ENCODE measurements at regions not wholly inside any gene's neighbourhood (a gene's known extent, or its start where the extent isn't known, plus 50 kb on each side); places are given as distances from the start of the nearest gene placed in this dataset.

- Mint-ChIP-seq H3K27me3 (peaks cover 2% of the 10 kb centered on the region), H3K9me3 (peaks cover 10% of the 10 kb centered on the region), H3K36me3 (peaks cover 3% of the 10 kb centered on the region), H3K4me3 (no peak overlapping the region), H3K27ac (no peak overlapping the region), H3K4me1 (ENCODE audit: unreplicated experiment) (no peaks in the 10 kb centered on the region)
- TF ChIP-seq CTCF (conservative IDR thresholded peaks at IDR 0.05): no peak
- no peak for DNase-seq (ENCODE audit: extremely low spot score, unreplicated experiment)
Measured at GRCh38 chrX:99833821-99834220, 576.3 kb downstream of the PCDH19 start.

GRCh38 chrX:99820197-99820596, 589.9 kb downstream of the PCDH19 start:
- no peaks in the 10 kb centered on the region for H3K4me1 Mint-ChIP-seq (ENCODE audit: unreplicated experiment)

GRCh38 chrX:99800016-99800415, 610.1 kb downstream of the PCDH19 start:
- DNase-seq (ENCODE audit: extremely low spot score, unreplicated experiment): no peak
- Mint-ChIP-seq H3K4me3 (no peak overlapping the region), H3K27ac (no peak overlapping the region), H3K36me3 (peaks cover 3% of the 10 kb centered on the region), H3K4me1 (ENCODE audit: unreplicated experiment) (no peaks in the 10 kb centered on the region), H3K27me3 (no peaks in the 10 kb centered on the region), H3K9me3 (no peaks in the 10 kb centered on the region)
- no peak for TF ChIP-seq CTCF (conservative IDR thresholded peaks at IDR 0.05)

More at GRCh38 chrX:99820197-99820596, 589.9 kb downstream of the PCDH19 start:
- Mint-ChIP-seq H3K36me3 (no peaks in the 10 kb centered on the region), H3K27me3 (no peaks in the 10 kb centered on the region), H3K27ac (no peak overlapping the region), H3K9me3 (no peaks in the 10 kb centered on the region), H3K4me3 (no peak overlapping the region)
- DNase-seq (ENCODE audit: extremely low spot score, unreplicated experiment): no peak
- TF ChIP-seq CTCF (conservative IDR thresholded peaks at IDR 0.05): no peak

GRCh38 chrX:99798936-99799335, 611.1 kb downstream of the PCDH19 start:
- H3K4me1 Mint-ChIP-seq (ENCODE audit: unreplicated experiment): no peaks in the 10 kb centered on the region
- no peaks in the 10 kb centered on the region for H3K27me3 Mint-ChIP-seq
- no peak overlapping the region for H3K4me3 Mint-ChIP-seq
- H3K27ac Mint-ChIP-seq: no peak overlapping the region
- H3K9me3 Mint-ChIP-seq: no peaks in the 10 kb centered on the region
- TF ChIP-seq CTCF (conservative IDR thresholded peaks at IDR 0.05): no peak
- H3K36me3 Mint-ChIP-seq: peaks cover 3% of the 10 kb centered on the region
- DNase-seq (ENCODE audit: extremely low spot score, unreplicated experiment): no peak

GRCh38 chrX:99795495-99795894, 614.6 kb downstream of the PCDH19 start:
- DNase-seq (ENCODE audit: extremely low spot score, unreplicated experiment): no peak
- Mint-ChIP-seq H3K27me3 (no peaks in the 10 kb centered on the region), H3K4me3 (no peak overlapping the region), H3K4me1 (ENCODE audit: unreplicated experiment) (no peaks in the 10 kb centered on the region), H3K27ac (no peak overlapping the region), H3K9me3 (no peaks in the 10 kb centered on the region), H3K36me3 (peaks cover 3% of the 10 kb centered on the region)
- TF ChIP-seq CTCF (conservative IDR thresholded peaks at IDR 0.05): peak; percentile 47

- Mint-ChIP-seq H3K4me1 (ENCODE audit: unreplicated experiment) (no peaks in the 10 kb centered on the region), H3K4me3 (no peak overlapping the region), H3K9me3 (peaks cover 2% of the 10 kb centered on the region), H3K36me3 (no peaks in the 10 kb centered on the region), H3K27me3 (peaks cover 11% of the 10 kb centered on the region), H3K27ac (no peak overlapping the region)
- DNase-seq (ENCODE audit: extremely low spot score, unreplicated experiment): no peak
- TF ChIP-seq CTCF (conservative IDR thresholded peaks at IDR 0.05): no peak
Measured at GRCh38 chrX:99782516-99783040, 627.5 kb downstream of the PCDH19 start.
